ENCODE measurements at regions not wholly inside any gene's neighbourhood (a gene's known extent, or its start where the extent isn't known, plus 50 kb on each side); places are given as distances from the start of the nearest gene placed in this dataset.

GRCh38 chr16:64094181-64094965, 1027.5 kb downstream of the CDH11 start:
- TF ChIP-seq FOXP2 (optimal IDR thresholded peaks at IDR 0.05; ENCODE audit: borderline replicate concordance, extremely low read depth, extremely low read length, insufficient read depth) (no peak), POLR2AphosphoS5 (IDR thresholded peaks at IDR 0.05; ENCODE audit: low read depth, low read length) (no peak), SIN3A (IDR thresholded peaks at IDR 0.05; ENCODE audit: borderline replicate concordance, insufficient read depth, low read length) (no peak), TAF1 (IDR thresholded peaks at IDR 0.05; ENCODE audit: borderline replicate concordance, insufficient read depth, low read length) (no peak), REST (IDR thresholded peaks at IDR 0.05; ENCODE audit: insufficient read depth in 1 of 2, low read depth in 2 of 2, low read length in 2 of 2) (no peak)

- TF ChIP-seq TAF1 (IDR thresholded peaks at IDR 0.05; ENCODE audit: borderline replicate concordance, insufficient read depth, low read length) (no peak), SIN3A (IDR thresholded peaks at IDR 0.05; ENCODE audit: borderline replicate concordance, insufficient read depth, low read length) (no peak), REST (IDR thresholded peaks at IDR 0.05; ENCODE audit: insufficient read depth in 1 of 2, low read depth in 2 of 2, low read length in 2 of 2) (no peak), POLR2AphosphoS5 (IDR thresholded peaks at IDR 0.05; ENCODE audit: low read depth, low read length) (no peak), FOXP2 (optimal IDR thresholded peaks at IDR 0.05; ENCODE audit: borderline replicate concordance, extremely low read depth, extremely low read length, insufficient read depth) (no peak)
Measured at GRCh38 chr16:64092271-64092670, 1029.6 kb downstream of the CDH11 start.

GRCh38 chr16:64090327-64090726, 1031.5 kb downstream of the CDH11 start:
- no peak for TF ChIP-seq FOXP2 (optimal IDR thresholded peaks at IDR 0.05; ENCODE audit: borderline replicate concordance, extremely low read depth, extremely low read length, insufficient read depth)
- TF ChIP-seq SIN3A (IDR thresholded peaks at IDR 0.05; ENCODE audit: borderline replicate concordance, insufficient read depth, low read length): no peak

GRCh38 chr16:64089697-64090096, 1032.2 kb downstream of the CDH11 start:
- no peak for TF ChIP-seq POLR2AphosphoS5 (IDR thresholded peaks at IDR 0.05; ENCODE audit: low read depth, low read length)
- no peak for TF ChIP-seq TAF1 (IDR thresholded peaks at IDR 0.05; ENCODE audit: borderline replicate concordance, insufficient read depth, low read length)
- TF ChIP-seq FOXP2 (optimal IDR thresholded peaks at IDR 0.05; ENCODE audit: borderline replicate concordance, extremely low read depth, extremely low read length, insufficient read depth): no peak
- TF ChIP-seq REST (IDR thresholded peaks at IDR 0.05; ENCODE audit: insufficient read depth in 1 of 2, low read depth in 2 of 2, low read length in 2 of 2): no peak
- no peak for TF ChIP-seq SIN3A (IDR thresholded peaks at IDR 0.05; ENCODE audit: borderline replicate concordance, insufficient read depth, low read length)

GRCh38 chr16:64088838-64089237, 1033.0 kb downstream of the CDH11 start:
- TF ChIP-seq SIN3A (IDR thresholded peaks at IDR 0.05; ENCODE audit: borderline replicate concordance, insufficient read depth, low read length): no peak
- TF ChIP-seq TAF1 (IDR thresholded peaks at IDR 0.05; ENCODE audit: borderline replicate concordance, insufficient read depth, low read length): no peak
- no peak for TF ChIP-seq POLR2AphosphoS5 (IDR thresholded peaks at IDR 0.05; ENCODE audit: low read depth, low read length)
- no peak for TF ChIP-seq REST (IDR thresholded peaks at IDR 0.05; ENCODE audit: insufficient read depth in 1 of 2, low read depth in 2 of 2, low read length in 2 of 2)
- TF ChIP-seq FOXP2 (optimal IDR thresholded peaks at IDR 0.05; ENCODE audit: borderline replicate concordance, extremely low read depth, extremely low read length, insufficient read depth): no peak

All from PFSK-1 (cell line).